IMR-90 (cell line): ENCODE measurements at regions not wholly inside any gene's neighbourhood (a gene's known extent, or its start where the extent isn't known, plus 50 kb on each side); places are given as distances from the start of the nearest gene placed in this dataset.

Source experiments
- BHLHE40 ChIP-seq: fragments of 150-350 bp; IDR thresholded peaks from 2 replicates; pipeline ENCODE4 v1.6.1; 2016; ENCODE audit warnings: mild to moderate bottlenecking, low read depth, low read length
- CEBPB ChIP-seq: IDR thresholded peaks from 2 replicates; pipeline ENCODE4 v1.6.1; 2012; ENCODE audit warnings: low read depth, low read length, improper control_type of control experiment
- CTCF ChIP-seq: conservative IDR thresholded peaks from 2 replicates; pipeline ENCODE4 v1.5.1; 2012; ENCODE audit warnings: mild to moderate bottlenecking, low read depth, low read length, improper control_type of control experiment
- ELK1 ChIP-seq: fragments of 150-350 bp; IDR thresholded peaks from 2 replicates; pipeline ENCODE4 v1.6.1; 2016; ENCODE audit warnings: low read depth, mild to moderate bottlenecking, low read length, moderate library complexity, borderline replicate concordance
- FOS ChIP-seq: fragments of 150-350 bp; IDR thresholded peaks from 2 replicates; pipeline ENCODE4 v1.6.1; 2016; ENCODE audit warnings: low read depth, low read length
- MXI1 ChIP-seq: IDR thresholded peaks from 2 replicates; pipeline ENCODE4 v1.6.1; 2012; ENCODE audit warnings: low read depth, mild to moderate bottlenecking, low read length, moderate library complexity, borderline replicate concordance
- POLR2A ChIP-seq: IDR thresholded peaks from 2 replicates; pipeline ENCODE4 v1.6.1; 2012; ENCODE audit warnings: mild to moderate bottlenecking, low read depth, low read length
- RAD21 ChIP-seq: IDR thresholded peaks from 2 replicates; pipeline ENCODE4 v1.6.1; 2012; ENCODE audit warnings: low read length, improper control_type of control experiment
- RFX5 ChIP-seq: IDR thresholded peaks from 2 replicates; pipeline ENCODE4 v1.8.0; 2012; ENCODE audit warnings: low read depth, mild to moderate bottlenecking, low read length, moderate library complexity
- SMC3 ChIP-seq: fragments of 150-350 bp; IDR thresholded peaks from 2 replicates; pipeline ENCODE4 v1.6.1; 2016; ENCODE audit warnings: low read depth, mild to moderate bottlenecking, antibody characterized with exemption, low read length, moderate library complexity

- no peak for TF ChIP-seq RFX5
- TF ChIP-seq POLR2A = no peak
- no peak for TF ChIP-seq CTCF
- no peak for TF ChIP-seq CEBPB
- TF ChIP-seq BHLHE40 = no peak
- TF ChIP-seq RAD21 = no peak
- TF ChIP-seq ELK1 = no peak
- TF ChIP-seq MXI1 = no peak
- TF ChIP-seq SMC3 = no peak
- TF ChIP-seq FOS = no peak
Observed at GRCh38 chr2:121839584-121839983, 84.1 kb downstream of the TSN start.
